ENCODE measurements at regions not wholly inside any gene's neighbourhood (a gene's known extent, or its start where the extent isn't known, plus 50 kb on each side); places are given as distances from the start of the nearest gene placed in this dataset.
"Not testable (repeated sequence)": the region's sequence is repeated elsewhere in the genome, so short reads cannot be mapped to it uniquely, and the experiment has no call there.

- no peak for TF ChIP-seq E2F6 (IDR thresholded peaks at IDR 0.05)
- TF ChIP-seq SIRT6 (IDR thresholded peaks at IDR 0.05; ENCODE audit: low read length) = no peak
- no peak for TF ChIP-seq CHD1 (IDR thresholded peaks at IDR 0.05; ENCODE audit: low read depth, low read length)
- no peak for TF ChIP-seq SIX5 (IDR thresholded peaks at IDR 0.05; ENCODE audit: low read depth, low read length)
- no peak for TF ChIP-seq JUND (IDR thresholded peaks at IDR 0.05; ENCODE audit: low read length)
- TF ChIP-seq CBX5 (IDR thresholded peaks at IDR 0.05; ENCODE audit: low read depth, low read length) = no peak
- no peak for TF ChIP-seq EP300 (IDR thresholded peaks at IDR 0.05; ENCODE audit: borderline replicate concordance in 1 of 2, low read depth in 2 of 2, low read length in 2 of 2)
- no peak for TF ChIP-seq HDAC2 (IDR thresholded peaks at IDR 0.05; ENCODE audit: borderline replicate concordance in 1 of 2, low read depth in 2 of 2, low read length in 2 of 2)
- TF ChIP-seq BACH1 (IDR thresholded peaks at IDR 0.05; ENCODE audit: low read length) = no peak
These were observed 186.3 kb downstream of the IGLL1 start (continued) for GRCh38 chr22:23393721-23394320.

- H3K4me3 ChIP-seq (ENCODE audit: extremely low read depth in 1 of 4, insufficient read depth in 2 of 4, low read depth in 3 of 4, low read length in 4 of 4); H2BK15ac ChIP-seq (ENCODE audit: low read length); H3K27me3 ChIP-seq (replicated peaks in 1 of 4; ENCODE audit: control insufficient read depth in 3 of 4, extremely low read depth in 1 of 4, insufficient read depth in 3 of 4, low read length in 3 of 4); CTCF ChIA-PET (ENCODE audit: partially characterized antibody); H3K56ac ChIP-seq (replicated peaks; ENCODE audit: insufficient read length, low read depth, low read length); H2BK5ac ChIP-seq (ENCODE audit: low read depth, low read length); H2BK120ac ChIP-seq (replicated peaks; ENCODE audit: low read depth, low read length); H2AK5ac ChIP-seq (ENCODE audit: low read depth, low read length); H3K18ac ChIP-seq (ENCODE audit: extremely low read depth, low read length); H3K9me3 ChIP-seq (ENCODE audit: insufficient read depth in 2 of 2, low read depth in 1 of 2, low read length in 1 of 2); H3K23ac ChIP-seq (ENCODE audit: insufficient read length); H3K79me1 ChIP-seq (ENCODE audit: low read depth, low read length); H4K91ac ChIP-seq (replicated peaks; ENCODE audit: insufficient read length, low read length); H3K4me1 ChIP-seq (replicated peaks in 1 of 4; ENCODE audit: control insufficient read depth in 3 of 4, insufficient read depth in 4 of 4, low read length in 3 of 4); H3K4me2 ChIP-seq (ENCODE audit: insufficient read depth in 1 of 2, low read depth in 2 of 2, low read length in 2 of 2); POLR2A ChIA-PET (ENCODE audit: partially characterized antibody); H4K20me1 ChIP-seq (replicated peaks in 1 of 2; ENCODE audit: control insufficient read depth in 1 of 2, insufficient read depth in 2 of 2, low read length in 2 of 2); H2AFZ ChIP-seq (ENCODE audit: low read length); H4K5ac ChIP-seq (ENCODE audit: insufficient read length, low read depth, low read length); DNase-seq (ENCODE audit: low read depth in 1 of 2, low spot score in 2 of 2); H3K27ac ChIP-seq (ENCODE audit: low read depth, low read length); FAIRE-seq; H3K14ac ChIP-seq (ENCODE audit: insufficient read length); H2BK20ac ChIP-seq (ENCODE audit: low read length); H3K9ac ChIP-seq (replicated peaks in 1 of 4; ENCODE audit: extremely low read depth in 1 of 4, low read depth in 3 of 4, low read length in 3 of 4); H3K4ac ChIP-seq (replicated peaks; ENCODE audit: insufficient read length, low read depth, low read length); H2BK12ac ChIP-seq (ENCODE audit: low read depth, low read length); H3K79me2 ChIP-seq (ENCODE audit: control insufficient read depth in 1 of 2, insufficient read depth in 2 of 2, low read length in 2 of 2); H4K8ac ChIP-seq (ENCODE audit: extremely low read depth, insufficient read depth, low read length); H3K36me3 ChIP-seq (ENCODE audit: control insufficient read depth in 2 of 4, insufficient read depth in 4 of 4, low read length in 3 of 4); H3K23me2 ChIP-seq (ENCODE audit: low read depth, low read length): not testable (repeated sequence)
- WGBS, 2 experiments (ENCODE audit: extremely low coverage in 1 of 2, insufficient coverage in 1 of 2, insufficient read length in 1 of 2, insufficient replicate concordance in 2 of 2, low coverage in 1 of 2, low lambda C conversion rate in 2 of 2, missing lambda C conversion rate in 1 of 2) = 93% methylated on average over 3 of the region's 14 CpGs; no CpG with 5 or more reads in 1 of the 2 experiments
These were observed 186.9 kb downstream of the IGLL1 start for GRCh38 chr22:23393199-23393598.

Measured in H1 (cell line).